Activated naive CD8-positive, alpha-beta T cell treated with anti-CD3 and anti-CD28 coated beads for 36 hours (primary cell): ENCODE measurements at regions not wholly inside any gene's neighbourhood (a gene's known extent, or its start where the extent isn't known, plus 50 kb on each side); places are given as distances from the start of the nearest gene placed in this dataset.

Experiments used
- DNase-seq: peaks from one replicate; pipeline ENCODE4 v3.0.0; 2021
- H3K27ac Mint-ChIP-seq: one replicate; pipeline ENCODE4 v1.8.0; 2022; ENCODE audit warnings: mild to moderate bottlenecking, moderate library complexity, mixed read lengths
- H3K27me3 Mint-ChIP-seq: one replicate; pipeline ENCODE4 v1.8.0; 2022; ENCODE audit warnings: mild to moderate bottlenecking, mixed read lengths
- H3K36me3 Mint-ChIP-seq: one replicate; pipeline ENCODE4 v1.8.0; 2021; ENCODE audit warnings: mild to moderate bottlenecking, mixed read lengths
- H3K4me1 Mint-ChIP-seq: one replicate; pipeline ENCODE4 v1.8.0; 2021; ENCODE audit warnings: mixed read lengths
- H3K4me3 Mint-ChIP-seq: one replicate; pipeline ENCODE4 v1.8.0; 2022; ENCODE audit warnings: mild to moderate bottlenecking, moderate library complexity, mixed read lengths
- H3K9me3 Mint-ChIP-seq: one replicate; pipeline ENCODE4 v1.8.0; 2022; ENCODE audit warnings: mixed read lengths

DNA sequence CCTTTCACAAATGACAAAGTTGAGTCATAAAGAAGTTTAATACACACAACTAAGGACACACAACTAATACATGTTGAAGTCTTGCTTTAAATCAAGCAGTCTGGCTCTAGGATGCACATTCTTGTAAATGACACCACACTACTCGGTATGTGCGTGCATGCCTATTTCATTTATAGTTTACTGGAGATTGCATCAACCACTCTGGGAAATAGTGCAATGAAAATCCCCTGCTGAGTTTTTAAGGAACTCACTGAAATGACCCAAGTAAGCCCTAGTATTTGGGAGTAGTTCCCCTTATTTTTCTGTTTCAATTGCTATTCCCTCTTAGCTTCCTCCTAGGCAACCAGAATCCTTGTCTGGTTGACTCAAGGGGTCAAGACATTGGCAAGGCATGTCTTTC, 160.2 kb upstream of the LARGE1 start:
- Mint-ChIP-seq H3K4me1 (no peaks in the 10 kb centered on the region), H3K9me3 (peaks cover 2% of the 10 kb centered on the region), H3K4me3 (no peak overlapping the region), H3K27ac (no peak overlapping the region), H3K27me3 (no peaks in the 10 kb centered on the region), H3K36me3 (no peaks in the 10 kb centered on the region)
- DNase-seq: no peak

DNA sequence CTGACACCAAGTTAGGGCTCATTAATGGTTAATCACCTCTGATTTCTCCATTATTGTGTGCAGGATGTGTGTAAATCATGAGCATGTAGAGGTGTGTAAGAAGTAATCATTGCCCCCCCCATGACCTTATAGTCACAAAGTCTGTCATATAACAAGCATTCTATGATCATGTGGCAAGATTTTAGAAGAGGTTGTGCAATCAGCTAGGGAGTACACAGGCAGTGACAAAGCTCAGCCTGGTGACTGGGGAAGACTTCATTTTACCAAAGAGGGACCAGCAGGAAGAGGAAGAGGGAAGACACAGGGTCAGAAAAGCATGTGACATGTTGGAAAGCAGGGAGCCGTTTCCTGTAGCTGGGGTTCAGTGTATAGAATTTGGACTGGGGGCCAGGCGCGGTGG, 176.5 kb upstream of the LARGE1 start:
- Mint-ChIP-seq H3K27me3 (peaks cover 4% of the 10 kb centered on the region), H3K27ac (no peak overlapping the region), H3K4me1 (no peaks in the 10 kb centered on the region)

DNA sequence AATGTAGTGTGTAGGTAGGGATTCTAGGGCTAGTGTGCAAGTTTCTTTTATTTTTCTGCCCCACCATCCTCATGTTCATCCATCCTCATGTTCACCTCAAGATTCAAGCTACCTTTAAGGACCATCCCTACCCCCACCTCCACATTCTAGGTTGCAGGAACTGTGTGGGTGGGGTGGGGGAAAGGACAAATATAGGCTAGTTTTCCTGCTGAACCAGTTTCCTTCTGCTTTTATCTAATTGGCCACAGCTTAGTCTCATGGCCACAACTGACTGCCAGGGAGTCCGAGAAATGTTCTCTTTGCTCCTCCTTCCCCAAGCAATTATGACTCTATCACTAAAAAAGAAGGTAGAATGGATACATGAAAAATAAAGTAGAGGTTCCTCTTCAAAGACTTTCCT, 179.0 kb upstream of the LARGE1 start:
- no peak overlapping the region for H3K27ac Mint-ChIP-seq
- no peaks in the 10 kb centered on the region for H3K36me3 Mint-ChIP-seq
- H3K9me3 Mint-ChIP-seq: peaks cover 14% of the 10 kb centered on the region
- H3K4me1 Mint-ChIP-seq: no peaks in the 10 kb centered on the region
- DNase-seq: no peak
- peaks cover 4% of the 10 kb centered on the region for H3K27me3 Mint-ChIP-seq
- no peak overlapping the region for H3K4me3 Mint-ChIP-seq

More for the DNA sequence above, 176.5 kb upstream of the LARGE1 start:
- peaks cover 15% of the 10 kb centered on the region for H3K9me3 Mint-ChIP-seq
- no peak for DNase-seq
- no peaks in the 10 kb centered on the region for H3K36me3 Mint-ChIP-seq
- H3K4me3 Mint-ChIP-seq: no peak overlapping the region

DNA sequence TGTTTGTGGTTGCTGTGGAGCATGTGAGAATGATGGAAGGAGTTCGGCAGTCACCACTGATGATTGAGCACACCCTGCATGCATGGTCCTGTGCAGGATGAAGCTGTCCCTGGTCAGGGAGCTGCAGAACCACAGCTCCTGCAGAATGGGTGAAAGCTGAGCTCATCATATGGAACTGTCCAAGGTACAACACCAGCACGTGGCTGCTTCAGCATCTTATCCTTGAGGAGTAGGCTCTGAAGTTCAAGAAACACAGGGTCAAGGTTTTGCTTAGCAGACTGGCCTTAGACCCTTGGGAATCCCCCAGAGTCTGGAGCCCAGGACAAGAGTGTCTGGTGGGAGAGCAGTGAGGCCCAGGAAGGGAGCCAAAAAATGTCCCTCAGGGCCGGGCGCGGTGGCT, 182.4 kb upstream of the LARGE1 start:
- DNase-seq: no peak
- no peak overlapping the region for H3K4me3 Mint-ChIP-seq
- peaks cover 8% of the 10 kb centered on the region for H3K27me3 Mint-ChIP-seq
- no peaks in the 10 kb centered on the region for H3K4me1 Mint-ChIP-seq
- H3K36me3 Mint-ChIP-seq: no peaks in the 10 kb centered on the region
- H3K27ac Mint-ChIP-seq: no peak overlapping the region
- peaks cover 8% of the 10 kb centered on the region for H3K9me3 Mint-ChIP-seq

DNA sequence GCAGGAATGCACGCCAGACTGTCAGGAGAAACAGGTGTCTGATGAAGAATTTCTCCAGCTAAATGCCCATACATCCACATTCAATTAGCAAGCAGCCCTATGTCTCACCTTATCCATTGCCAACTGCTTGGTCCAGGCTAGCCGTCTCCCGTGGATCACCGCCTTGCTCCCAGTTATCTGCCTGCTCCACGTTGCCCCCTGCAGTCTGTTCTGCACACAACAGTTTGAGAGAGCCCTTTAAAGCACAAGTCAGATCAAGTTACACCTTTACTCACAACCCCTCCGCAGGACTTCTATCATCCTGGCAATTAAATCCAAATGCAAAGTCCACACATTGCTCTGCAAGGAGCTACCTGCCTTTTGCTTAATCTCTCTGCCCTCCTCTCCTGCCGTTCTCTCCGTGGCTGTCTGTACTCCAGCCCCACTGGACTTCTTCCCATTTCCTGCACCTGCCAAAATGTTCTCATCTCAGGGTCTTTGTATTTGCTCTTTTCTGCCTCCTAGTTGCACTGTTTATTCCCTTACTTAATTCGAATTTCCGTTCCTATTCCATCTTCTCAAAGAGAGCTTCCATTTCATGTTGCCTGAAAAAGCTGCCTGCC, 185.3 kb upstream of the LARGE1 start:
- Mint-ChIP-seq H3K4me3 (no peak overlapping the region), H3K27me3 (peaks cover 8% of the 10 kb centered on the region), H3K27ac (no peak overlapping the region), H3K36me3 (no peaks in the 10 kb centered on the region), H3K4me1 (no peaks in the 10 kb centered on the region), H3K9me3 (no peaks in the 10 kb centered on the region)
- peak; percentile 9 for DNase-seq

DNA sequence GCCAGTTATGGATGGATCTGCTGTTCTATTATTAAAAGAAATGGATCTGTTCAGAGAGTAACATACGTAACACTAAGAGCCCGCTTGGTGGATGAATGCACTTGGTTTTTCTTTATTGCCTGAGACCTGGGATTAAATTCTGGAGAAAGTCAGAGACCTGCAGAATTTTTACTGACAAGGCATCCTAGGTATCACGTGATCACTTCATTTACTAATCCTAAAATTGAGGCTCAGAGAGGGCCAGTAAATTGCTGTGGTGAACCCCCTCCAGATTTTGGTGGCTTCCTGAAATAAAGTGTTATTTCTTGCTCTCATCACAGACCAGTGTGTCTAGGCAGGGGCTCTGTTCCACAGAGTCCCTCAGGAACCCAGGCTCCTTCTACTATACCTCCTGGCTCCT, 187.9 kb upstream of the LARGE1 start:
- H3K27me3 Mint-ChIP-seq: peaks cover 4% of the 10 kb centered on the region
- no peak overlapping the region for H3K27ac Mint-ChIP-seq
- no peaks in the 10 kb centered on the region for H3K9me3 Mint-ChIP-seq
- no peaks in the 10 kb centered on the region for H3K36me3 Mint-ChIP-seq
- no peak overlapping the region for H3K4me3 Mint-ChIP-seq
- no peak for DNase-seq
- no peaks in the 10 kb centered on the region for H3K4me1 Mint-ChIP-seq

DNA sequence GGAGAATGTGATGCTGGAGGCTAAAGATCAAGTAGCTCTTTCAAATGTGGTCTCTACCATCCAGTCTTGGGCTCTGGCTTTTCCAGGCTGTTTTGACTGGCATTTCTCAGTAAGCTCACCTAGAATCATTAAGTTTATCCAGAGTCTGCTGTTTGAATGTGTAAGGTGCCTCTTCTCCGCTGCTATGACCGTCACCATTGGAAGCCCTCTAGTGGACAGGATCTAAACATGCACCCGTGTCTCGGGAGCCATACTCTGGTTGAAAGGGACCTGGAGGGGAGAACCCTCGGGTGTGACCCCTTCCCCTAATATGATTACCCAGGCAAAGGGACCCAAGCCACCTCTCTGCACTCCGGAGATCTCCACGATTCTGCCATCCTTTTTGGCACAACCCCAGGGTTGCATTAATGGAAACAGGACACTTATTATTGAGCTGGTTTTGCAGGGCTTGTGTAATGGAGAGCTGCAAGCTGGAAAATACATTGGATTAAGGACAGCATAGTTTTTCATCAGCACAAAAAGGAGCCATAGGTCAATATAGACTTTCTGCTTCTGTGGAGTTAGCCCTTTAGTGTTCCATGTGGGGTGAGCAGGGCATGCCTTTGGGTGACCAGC, 191.0 kb upstream of the LARGE1 start:
- H3K27me3 Mint-ChIP-seq: no peaks in the 10 kb centered on the region
- no peaks in the 10 kb centered on the region for H3K9me3 Mint-ChIP-seq
- H3K4me3 Mint-ChIP-seq: no peak overlapping the region
- DNase-seq: peak; percentile 18
- H3K27ac Mint-ChIP-seq: no peak overlapping the region
- H3K4me1 Mint-ChIP-seq: no peaks in the 10 kb centered on the region
- H3K36me3 Mint-ChIP-seq: no peaks in the 10 kb centered on the region

DNA sequence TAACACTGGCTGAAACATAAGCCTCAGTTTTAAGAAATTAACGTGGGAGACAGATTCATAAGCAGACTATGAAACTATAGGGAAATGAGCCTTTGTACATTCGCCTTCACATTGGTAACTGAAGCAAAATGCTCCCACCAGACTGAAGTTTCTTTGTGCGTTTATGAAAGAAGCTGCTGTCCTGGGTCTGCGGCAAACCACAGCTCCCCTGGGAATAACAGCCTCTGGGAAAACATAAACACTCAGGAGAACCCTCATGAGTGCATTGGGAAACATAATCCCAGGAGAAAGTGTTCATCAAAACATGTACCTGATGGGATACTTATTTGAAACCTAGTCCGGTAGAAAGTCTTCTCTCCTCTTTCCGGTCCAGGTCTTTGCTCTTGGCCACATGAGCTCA, 193.1 kb upstream of the LARGE1 start:
- DNase-seq: no peak
- Mint-ChIP-seq H3K4me1 (no peaks in the 10 kb centered on the region), H3K36me3 (no peaks in the 10 kb centered on the region), H3K27me3 (no peaks in the 10 kb centered on the region), H3K4me3 (no peak overlapping the region), H3K27ac (no peak overlapping the region), H3K9me3 (peaks cover 2% of the 10 kb centered on the region)

DNA sequence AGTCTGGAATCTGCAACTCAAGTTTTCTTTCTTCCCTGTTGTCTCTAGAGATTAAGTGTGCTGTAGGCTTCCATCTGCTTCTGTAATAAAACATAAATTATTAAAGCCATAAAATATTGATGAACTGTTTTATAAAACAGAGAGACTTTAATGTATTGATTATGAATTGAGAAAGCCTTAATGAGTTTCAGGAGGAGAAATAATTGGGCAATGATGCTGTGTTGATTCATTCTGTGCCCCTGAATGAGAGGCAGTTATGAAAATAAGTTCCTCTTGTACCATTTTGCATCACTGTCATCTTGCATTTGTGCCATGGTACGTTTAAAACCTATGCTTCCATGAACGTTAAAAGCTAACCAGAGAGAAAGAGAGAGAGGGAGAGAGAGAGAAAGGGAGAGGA, 194.1 kb upstream of the LARGE1 start:
- Mint-ChIP-seq H3K36me3 (no peaks in the 10 kb centered on the region), H3K27ac (no peak overlapping the region), H3K9me3 (peaks cover 2% of the 10 kb centered on the region), H3K27me3 (no peaks in the 10 kb centered on the region), H3K4me3 (no peak overlapping the region), H3K4me1 (no peaks in the 10 kb centered on the region)
- no peak for DNase-seq

DNA sequence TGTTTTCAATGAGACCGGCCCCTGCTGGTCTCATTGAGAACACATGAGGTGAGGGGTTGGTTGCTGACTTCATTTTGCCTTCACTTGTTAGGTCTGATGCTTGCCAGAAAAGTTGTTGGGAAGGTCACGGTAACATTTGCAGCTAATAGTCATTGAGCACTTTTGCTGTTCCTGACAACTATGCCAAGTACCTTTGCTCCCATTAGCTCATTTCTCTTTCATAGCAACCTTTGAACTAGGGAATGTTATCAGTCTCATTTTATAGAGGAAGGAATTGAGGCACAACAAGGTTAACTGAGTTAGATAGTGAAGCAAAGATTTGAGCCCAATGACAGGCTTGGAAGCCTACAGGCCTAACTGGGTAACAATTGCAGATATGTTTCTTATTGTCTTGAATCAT, 195.4 kb upstream of the LARGE1 start:
- DNase-seq: no peak
- Mint-ChIP-seq H3K9me3 (peaks cover 2% of the 10 kb centered on the region), H3K4me1 (no peaks in the 10 kb centered on the region), H3K4me3 (no peak overlapping the region), H3K36me3 (no peaks in the 10 kb centered on the region), H3K27ac (no peak overlapping the region), H3K27me3 (peaks cover 4% of the 10 kb centered on the region)

DNA sequence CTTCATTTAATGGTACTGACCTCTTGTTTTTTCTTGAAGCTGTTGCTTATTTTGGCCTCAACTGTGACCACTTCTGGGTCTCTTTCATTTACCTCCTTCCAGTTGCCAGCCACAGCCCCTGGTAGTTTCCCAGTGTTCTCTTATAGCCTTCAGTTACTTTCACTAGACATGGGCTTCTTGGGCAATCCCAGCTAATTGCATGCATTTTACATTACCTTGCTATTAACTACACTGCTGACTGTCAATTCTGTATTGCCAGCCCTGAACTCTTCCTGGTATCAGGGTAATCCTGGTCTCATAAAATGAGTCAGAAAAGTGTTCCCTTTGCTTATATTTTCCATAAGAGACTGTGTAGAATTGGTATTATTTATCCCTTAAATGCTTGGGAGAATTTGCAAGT, 195.8 kb upstream of the LARGE1 start:
- H3K27ac Mint-ChIP-seq: no peak overlapping the region
- DNase-seq: no peak
- H3K27me3 Mint-ChIP-seq: peaks cover 4% of the 10 kb centered on the region
- peaks cover 2% of the 10 kb centered on the region for H3K9me3 Mint-ChIP-seq
- H3K4me3 Mint-ChIP-seq: no peak overlapping the region
- H3K36me3 Mint-ChIP-seq: no peaks in the 10 kb centered on the region
- H3K4me1 Mint-ChIP-seq: no peaks in the 10 kb centered on the region

DNA sequence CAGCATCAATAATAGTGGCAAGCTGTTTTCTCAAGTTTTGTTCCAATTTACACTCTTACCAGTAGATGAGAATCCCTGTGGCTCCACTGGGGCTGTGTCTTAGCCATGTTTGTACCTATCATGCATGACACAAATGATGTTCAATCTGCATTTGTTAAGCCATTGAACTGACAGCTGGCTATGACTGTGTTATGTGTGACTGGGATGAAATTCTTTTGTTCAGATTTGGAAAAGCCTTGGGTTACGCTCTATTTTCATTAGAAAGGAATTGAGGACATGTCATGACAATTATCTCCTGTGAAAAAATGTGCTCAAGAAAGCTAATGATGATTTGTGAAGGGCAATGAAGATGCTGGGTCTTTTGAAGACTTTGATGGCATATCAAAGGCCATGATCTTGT, 201.8 kb upstream of the LARGE1 start:
- no peak overlapping the region for H3K4me3 Mint-ChIP-seq
- no peak overlapping the region for H3K27ac Mint-ChIP-seq
- peaks cover 2% of the 10 kb centered on the region for H3K9me3 Mint-ChIP-seq
- no peaks in the 10 kb centered on the region for H3K4me1 Mint-ChIP-seq
- H3K27me3 Mint-ChIP-seq: peaks cover 10% of the 10 kb centered on the region
- no peak for DNase-seq
- H3K36me3 Mint-ChIP-seq: no peaks in the 10 kb centered on the region

DNA sequence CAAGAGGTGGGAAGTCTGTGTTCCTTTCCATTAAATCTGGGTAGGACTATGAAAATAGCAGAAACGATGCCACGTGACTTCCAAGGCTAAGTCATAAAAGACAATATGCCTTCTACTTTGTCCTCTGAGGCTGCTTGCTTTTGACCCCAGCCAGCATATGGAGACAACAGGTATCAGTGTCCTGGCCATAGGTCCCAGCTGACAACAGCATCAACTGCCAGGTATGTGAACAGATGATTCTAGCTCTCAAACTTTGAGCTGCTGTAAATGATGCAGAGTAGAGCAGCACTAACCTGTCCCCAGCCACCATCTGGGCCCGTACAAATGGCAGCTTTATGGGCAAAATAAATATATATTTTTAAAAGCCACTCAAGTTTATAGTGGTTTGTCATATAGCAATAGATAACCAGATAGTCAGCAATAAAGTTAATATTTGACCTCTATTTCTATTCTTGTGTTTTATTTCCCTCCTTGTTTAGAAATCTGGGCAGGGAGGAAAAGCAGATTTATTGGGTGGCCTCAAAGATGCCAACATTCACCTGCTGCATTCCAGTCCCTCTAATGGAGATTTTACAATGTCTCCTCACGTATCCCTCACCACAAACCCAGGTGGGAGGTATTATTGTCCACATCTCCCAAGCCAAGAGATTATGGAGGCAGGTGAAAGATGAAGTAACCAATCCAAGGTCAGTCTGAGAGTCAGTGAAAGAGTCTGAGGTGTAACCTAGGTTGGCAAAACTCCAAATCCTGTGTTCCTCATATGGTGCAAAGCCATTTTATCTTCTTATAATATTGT, 209.6 kb upstream of the LARGE1 start:
- Mint-ChIP-seq H3K4me1 (no peaks in the 10 kb centered on the region), H3K36me3 (no peaks in the 10 kb centered on the region)

DNA sequence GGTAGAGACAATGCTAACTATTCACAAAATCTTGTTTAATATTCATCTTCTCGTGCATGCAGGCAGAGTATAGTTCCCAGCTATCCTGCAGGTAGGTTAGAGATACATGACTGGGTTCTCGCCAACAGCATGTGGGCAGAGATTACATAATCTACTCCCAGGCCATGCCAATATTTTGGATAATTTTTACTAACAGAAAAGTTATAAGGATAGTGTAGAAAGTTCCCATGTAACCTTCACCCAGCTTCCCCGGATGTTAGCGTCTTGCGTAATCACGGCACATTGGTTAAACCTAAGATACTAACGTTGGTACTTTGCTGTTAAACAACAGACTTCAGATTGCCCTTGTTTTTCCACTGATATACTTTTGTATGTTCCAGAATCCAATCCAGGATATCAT, 215.5 kb upstream of the LARGE1 start:
- H3K27ac Mint-ChIP-seq: no peak overlapping the region

More for the DNA sequence above, 209.6 kb upstream of the LARGE1 start:
- no peak overlapping the region for H3K27ac Mint-ChIP-seq
- H3K9me3 Mint-ChIP-seq: peaks cover 1% of the 10 kb centered on the region
- H3K4me3 Mint-ChIP-seq: no peak overlapping the region
- peaks cover 6% of the 10 kb centered on the region for H3K27me3 Mint-ChIP-seq
- no peak for DNase-seq

DNA sequence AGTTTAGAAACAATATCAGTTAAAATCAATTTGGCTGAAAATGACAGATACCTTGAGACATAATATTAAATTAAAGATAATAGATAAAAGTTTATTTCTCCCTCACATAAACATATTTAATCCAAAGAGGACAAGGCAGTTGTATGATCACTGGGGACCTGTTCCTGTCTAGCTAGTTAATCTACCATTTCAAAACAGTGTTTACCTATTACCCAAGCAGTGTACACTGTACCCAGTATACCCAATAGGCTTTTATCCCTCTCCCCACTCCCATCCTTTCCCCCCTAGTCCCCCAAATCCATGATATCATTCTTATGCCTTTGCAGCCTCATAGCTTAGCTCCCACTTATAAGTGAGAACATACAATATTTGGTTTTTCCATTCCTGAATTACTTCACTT, 229.7 kb upstream of the LARGE1 start:
- DNase-seq: no peak
- no peaks in the 10 kb centered on the region for H3K4me1 Mint-ChIP-seq
- no peaks in the 10 kb centered on the region for H3K27me3 Mint-ChIP-seq
- no peak overlapping the region for H3K27ac Mint-ChIP-seq
- H3K36me3 Mint-ChIP-seq: no peaks in the 10 kb centered on the region
- H3K9me3 Mint-ChIP-seq: peaks cover 18% of the 10 kb centered on the region
- no peak overlapping the region for H3K4me3 Mint-ChIP-seq

More for the DNA sequence above, 215.5 kb upstream of the LARGE1 start:
- no peak for DNase-seq
- H3K4me3 Mint-ChIP-seq: no peak overlapping the region
- peaks cover 1% of the 10 kb centered on the region for H3K9me3 Mint-ChIP-seq
- H3K4me1 Mint-ChIP-seq: no peaks in the 10 kb centered on the region
- H3K27me3 Mint-ChIP-seq: no peaks in the 10 kb centered on the region
- no peaks in the 10 kb centered on the region for H3K36me3 Mint-ChIP-seq

DNA sequence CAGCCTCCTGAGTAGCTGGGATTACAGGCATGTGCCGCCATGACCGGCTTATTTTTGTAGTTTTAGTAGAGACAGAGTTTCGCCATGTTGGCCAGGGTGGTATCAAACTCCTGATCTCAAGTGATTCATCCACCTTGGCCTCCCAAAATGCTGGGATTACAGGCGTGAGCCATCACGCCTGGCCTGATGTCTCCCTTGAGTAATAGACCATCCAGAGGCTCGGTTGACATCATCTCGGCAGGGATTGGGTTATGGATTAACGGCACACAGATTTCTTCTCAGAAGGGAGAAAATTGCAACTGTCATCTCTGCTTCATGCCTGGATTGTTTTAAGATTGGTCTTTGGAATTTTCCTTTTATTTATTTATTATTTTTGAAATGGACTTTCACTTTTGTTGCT, 239.2 kb upstream of the LARGE1 start:
- DNase-seq: no peak
- H3K4me1 Mint-ChIP-seq: no peaks in the 10 kb centered on the region
- H3K9me3 Mint-ChIP-seq: peaks cover 4% of the 10 kb centered on the region
- no peaks in the 10 kb centered on the region for H3K36me3 Mint-ChIP-seq
- H3K4me3 Mint-ChIP-seq: no peak overlapping the region
- no peak overlapping the region for H3K27ac Mint-ChIP-seq
- H3K27me3 Mint-ChIP-seq: peaks cover 16% of the 10 kb centered on the region
